Effector CD4-positive, alpha-beta T cell (primary cell): ENCODE measurements at regions not wholly inside any gene's neighbourhood (a gene's known extent, or its start where the extent isn't known, plus 50 kb on each side); places are given as distances from the start of the nearest gene placed in this dataset.

Experiments
- DNase-seq: peaks from one replicate; pipeline ENCODE4 v3.0.0-alpha.2; 2020

DNA sequence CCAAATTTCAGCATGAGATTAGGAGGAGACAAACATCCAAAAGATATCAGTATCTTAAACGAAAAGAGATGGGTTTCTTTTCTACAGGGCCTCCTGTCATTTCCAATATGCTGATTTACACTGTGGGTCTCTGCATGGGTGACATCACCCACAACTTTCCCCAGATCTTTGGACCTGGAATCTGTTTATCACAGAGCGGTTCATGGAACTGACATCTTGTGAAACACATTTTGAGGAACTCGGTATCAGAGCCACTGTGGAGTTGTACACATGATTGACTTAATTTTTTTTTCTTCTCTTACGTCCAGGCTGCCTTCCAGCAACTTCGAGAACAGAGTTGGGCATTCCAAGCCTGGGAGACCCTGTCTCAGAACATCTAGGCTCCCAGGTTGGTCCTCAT is 80.2 kb upstream of the SERP2 start:
- no peak for DNase-seq

DNA sequence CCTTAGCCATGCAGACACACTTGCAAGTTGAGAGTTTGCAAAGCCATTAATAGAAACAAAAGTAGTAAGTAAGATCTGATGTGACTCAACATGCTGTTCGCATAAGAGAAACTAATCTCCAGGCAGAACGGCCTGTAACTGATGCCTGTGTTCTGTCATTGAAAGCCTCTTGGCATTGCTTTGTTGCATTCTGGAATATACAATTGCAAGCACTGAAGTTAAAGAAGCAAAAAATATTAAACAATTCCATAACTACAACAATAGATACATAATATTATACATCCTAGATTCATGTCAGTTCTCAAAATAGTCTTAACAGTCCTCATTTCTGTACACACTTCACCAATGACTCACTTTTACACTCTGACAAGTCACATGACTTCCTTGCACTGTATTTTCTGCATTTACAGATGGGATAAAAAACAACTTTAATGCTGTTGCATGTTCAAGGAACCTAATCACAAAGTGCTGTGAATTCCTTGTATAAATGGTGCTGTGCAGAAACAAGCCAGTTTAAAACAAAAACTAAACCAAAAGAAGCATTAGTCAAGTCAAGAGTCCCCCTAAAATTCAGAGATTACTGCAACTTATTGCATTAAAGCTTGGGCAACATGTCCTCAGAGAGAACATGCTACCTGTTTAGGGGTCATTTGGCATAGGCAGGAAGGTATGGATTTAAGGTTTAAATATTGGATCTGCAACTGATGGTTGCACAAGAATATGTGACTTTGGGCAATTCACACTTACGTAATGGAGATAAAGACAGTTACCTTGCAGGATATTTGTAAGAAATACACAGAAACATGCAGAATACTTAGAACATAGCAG is 79.5 kb upstream of the SERP2 start:
- no peak for DNase-seq

DNA sequence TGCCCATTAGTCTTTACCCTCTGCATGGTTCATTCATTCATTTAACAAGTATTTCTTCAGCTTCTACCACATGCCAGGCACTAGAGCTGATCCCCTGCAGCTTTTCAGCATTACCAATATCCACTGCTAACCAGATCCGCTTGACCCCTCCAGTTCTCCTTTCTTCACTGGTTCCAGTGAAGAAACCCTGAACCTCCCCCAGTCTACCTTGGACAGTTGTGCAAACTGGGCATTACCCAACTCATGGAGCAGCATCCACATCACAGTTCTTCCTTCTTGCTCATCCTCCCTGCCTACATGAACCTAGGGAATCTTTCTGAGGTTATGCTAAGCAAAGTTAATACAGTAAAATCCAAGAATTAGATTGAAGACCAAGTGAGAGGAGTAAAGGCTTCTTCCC is 78.7 kb upstream of the SERP2 start:
- DNase-seq = no peak

DNA sequence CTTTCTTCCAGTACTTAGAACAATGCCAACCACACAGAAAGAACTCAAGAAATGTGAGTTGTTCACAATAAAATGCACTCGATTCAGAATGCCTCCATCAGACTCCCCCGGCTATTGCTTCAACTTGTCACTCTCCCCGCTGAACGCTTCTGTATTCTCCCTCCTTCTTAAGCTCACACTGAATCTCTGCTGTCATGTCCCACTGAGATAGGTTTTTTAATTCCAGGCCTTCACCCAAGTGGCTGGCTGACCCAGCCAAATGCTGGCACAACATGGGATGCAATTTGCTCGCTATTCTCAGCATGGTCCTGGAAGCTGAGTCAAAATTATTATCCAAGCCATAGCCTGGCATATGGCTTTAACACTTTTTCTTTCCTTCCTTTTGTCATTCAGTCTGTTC is 76.8 kb upstream of the SERP2 start:
- no peak for DNase-seq

DNA sequence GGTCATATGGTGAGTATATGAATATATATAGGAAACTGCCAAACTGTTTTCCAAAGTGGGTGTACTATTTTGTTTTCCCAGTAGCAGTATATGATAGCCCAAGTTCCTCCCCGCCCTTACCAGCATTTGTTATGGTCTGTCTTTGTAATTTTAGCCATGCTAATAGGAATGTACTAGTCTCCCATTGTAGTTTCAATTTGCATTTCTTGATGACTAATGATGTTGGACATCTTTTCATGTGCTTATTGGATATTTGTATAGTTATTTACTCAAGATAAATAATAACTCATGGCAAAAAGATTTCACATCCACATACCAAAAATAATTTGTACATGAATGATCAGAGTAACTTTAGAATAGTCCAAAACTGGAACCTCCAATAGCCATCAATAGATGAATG is 75.3 kb upstream of the SERP2 start:
- no peak for DNase-seq

DNA sequence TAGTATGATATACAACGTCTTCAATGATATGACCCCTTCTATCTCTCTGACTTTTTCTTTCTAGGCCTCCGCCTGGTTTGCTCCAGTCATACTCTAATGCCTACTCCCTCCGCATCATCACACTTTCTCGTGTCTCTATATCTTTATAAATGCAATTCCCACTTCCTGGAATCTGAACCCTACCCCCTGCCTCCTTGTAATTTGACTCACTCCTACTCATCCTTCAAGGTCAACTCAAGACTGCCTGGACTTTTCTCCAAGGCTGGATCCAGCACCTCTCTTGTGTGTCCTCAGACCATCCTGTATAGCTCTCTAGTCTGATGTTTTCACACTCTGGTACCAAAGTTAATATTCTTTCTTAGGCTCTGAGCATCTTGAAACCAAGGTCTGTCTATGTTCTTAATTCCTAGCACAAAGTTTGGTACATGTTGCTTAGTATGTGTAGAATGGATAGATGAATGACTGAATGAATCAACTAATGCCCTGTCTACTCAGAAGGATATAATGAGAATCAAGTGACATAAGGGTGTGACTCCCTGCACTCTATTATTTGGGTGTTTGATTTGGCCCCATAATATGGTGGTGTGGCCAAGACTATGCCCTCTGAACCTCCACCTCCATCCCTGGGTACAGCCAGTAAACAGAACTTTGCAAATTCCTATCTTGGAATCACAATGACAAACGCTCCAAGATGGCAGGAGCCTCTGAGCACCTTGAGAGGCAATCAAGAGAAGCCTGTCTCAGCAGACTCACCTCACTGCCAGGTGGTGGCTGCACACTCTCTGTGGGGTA is 74.3 kb upstream of the SERP2 start:
- DNase-seq = no peak

DNA sequence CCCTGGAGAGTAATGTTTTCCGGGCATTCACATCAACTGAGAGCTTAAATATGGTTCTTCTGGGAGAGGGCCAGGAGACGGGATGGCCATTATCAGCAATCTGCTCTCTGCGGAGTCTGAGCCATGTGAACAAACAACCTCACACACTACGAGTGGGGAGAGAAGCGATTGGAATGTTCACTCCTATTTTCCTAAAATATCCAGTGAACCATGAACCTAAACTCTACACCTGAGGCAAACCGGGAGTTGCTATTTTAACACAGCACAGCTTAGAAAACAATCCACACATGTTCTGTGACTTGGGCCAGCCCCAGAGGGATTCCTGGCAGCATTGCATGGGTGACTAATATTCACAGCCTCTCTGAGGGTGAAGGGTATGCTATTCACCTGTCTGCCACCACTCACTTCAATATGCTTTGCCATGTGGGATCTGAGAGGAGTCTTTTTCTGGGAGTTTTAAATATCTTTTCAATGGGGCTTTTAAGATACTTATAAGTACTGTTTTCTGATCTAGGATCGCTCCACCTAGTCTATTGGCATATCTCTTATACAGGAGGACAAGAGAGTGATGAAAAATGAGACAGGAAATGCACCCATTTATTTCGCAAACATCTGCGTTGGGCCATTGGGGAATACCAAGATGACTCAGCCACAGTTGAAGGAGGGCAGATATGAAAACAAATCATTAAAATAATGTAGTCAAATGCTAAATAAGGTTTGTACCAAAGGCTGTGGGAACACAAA is 72.6 kb upstream of the SERP2 start:
- no peak for DNase-seq

DNA sequence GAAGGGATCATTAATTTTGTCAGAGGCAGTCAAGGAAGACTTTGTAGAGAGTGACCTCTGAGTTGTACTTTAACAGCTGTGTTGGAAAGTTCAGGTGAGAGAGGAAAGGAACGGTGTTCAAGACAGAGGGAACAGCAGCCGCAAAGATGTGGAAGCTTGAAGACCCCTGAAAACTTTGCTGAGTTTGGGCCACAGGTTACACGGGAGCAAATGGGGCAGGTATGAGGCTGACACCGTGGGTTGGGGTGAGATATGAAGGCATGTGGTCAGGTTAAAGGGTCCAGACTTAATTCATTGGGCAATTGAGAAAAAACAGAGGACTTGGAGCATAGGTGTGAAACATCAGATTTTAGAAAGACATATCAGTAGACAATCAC is 72.0 kb upstream of the SERP2 start:
- no peak for DNase-seq

DNA sequence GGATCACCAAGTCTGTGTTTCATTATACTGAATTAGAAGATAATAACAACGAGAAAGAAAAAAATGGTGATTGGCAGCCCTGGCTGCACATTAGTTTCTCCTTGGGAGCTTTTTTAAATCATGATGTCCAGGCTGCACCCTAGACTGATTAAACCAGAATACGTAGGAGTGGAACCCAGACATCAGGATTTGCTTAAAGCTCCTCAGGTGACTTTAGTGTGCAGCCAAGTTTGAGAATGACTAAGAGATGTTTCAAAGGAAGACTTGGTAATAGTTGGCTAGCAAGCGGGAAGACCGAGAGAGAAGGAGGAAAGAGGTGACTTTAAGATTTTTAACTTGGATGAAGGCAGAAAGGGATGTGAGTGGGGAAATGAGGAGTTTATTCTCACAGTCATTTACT is 71.4 kb upstream of the SERP2 start:
- no peak for DNase-seq

DNA sequence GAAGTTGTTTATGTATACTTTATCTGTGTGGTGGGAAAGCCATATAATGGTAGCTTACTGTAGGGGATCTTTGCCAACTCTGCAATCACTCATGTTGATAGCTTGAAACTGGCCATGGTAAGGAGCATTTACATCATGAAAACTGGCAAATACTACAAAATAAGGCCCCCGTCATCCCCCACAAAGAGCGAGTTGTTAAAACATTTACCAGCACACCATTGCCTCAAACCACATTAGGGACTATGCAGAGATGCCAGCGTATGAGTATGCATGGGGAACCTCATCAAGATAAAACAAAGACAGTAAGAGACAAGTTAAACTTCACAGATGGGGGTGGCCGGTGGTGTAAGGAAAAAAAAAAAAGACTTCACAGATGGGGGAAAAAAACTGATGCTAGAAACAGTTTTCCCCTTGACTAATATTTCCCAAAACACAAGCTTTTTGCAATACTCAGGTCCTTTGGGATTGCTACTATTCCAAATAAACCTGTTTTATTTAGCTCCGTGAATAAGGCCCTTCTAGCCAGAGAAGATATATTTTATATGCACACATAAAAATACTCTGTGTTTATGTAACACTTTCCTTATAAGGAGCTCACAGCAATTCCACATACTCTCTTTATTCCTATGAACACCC is 70.6 kb upstream of the SERP2 start:
- no peak for DNase-seq

DNA sequence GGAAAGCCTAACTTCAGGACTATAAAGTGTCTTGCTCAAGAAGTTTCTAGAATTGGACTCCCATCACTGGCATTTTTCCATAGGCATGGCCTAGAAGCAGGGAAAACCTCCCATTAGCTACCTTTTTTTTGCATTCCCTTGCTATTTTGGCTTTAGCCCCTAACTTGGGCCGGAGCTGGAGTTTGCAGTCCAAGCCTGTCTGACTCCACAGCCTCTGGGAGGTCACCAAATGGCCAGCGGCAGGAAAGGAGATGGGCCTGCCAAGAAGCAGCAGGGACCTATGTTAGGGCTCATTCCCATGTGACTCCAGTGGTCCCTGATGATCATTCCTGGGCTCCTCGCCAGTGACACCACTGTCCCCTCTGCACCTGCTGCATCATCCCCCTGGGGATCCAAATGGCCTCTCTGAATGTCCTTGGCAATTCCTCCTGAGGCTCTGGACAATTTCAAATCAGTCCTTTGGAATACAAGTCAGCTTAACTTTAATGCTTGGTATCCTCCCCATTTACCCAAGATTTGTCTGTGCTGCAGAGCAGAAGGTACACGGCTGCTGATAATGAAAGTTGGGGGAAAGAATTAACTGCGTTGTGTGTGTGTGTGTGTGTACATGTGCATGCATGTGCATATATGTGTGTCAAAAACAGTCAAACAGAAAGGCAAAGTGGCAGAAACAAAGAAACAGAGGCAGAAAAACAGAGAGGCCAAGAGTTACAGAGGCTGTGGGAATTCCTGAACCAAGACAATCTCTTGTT is 69.8 kb upstream of the SERP2 start:
- DNase-seq = no peak

DNA sequence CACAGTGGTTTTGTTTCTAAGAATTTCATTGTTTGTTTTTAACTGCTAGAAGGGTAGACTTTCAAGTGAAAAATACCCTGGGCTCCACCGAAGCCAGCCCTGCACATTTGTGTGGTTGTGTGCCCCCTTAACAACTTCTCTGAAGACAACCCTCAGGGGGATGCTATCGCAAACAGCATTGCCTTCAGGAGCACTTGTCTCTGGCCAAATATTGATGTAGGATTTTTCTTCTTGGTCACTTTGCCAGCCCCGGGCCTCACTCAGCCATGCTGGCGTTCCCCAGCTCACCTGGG is 69.2 kb upstream of the SERP2 start:
- no peak for DNase-seq

DNA sequence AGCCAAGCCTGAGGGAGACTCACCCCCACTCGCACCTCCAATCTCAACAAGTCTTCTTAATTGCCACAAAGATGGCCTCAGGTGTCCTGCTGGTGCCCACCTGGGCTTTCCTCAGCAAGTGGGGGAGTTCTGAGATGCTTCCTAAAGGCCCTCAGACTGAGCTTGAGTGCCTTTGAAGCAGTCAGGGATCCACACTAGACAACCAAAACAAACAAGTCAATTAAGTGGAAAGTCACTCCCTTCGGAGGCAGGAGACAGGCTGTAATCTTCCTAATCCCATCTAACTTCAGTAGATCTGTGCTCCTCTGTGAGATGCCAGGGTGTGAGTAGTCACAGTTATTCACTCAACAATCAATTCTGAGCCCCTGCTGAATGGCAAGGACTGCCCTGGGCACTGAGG is 68.3 kb upstream of the SERP2 start:
- no peak for DNase-seq

DNA sequence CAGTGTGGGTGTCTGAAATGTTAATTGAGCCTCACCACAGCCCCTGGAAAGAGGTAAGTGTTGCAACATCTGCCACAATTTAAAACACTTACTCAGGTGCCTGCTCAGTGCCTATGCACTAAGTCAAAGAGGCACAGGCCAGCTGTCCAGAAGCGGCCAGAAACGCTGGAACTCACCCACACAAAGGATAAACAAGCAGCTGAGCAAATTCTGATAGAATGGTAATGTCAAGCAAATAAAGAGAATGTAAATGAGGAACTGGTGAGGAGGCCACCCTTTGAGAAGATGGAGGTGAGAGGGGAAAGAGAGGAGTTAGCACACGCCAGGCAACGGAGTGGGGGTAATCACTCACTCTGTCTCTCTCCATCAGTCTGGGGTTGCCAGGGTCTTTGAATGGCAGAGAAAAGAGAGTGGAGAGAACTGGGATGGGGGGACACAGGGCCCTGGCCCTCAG is 67.7 kb upstream of the SERP2 start:
- no peak for DNase-seq

DNA sequence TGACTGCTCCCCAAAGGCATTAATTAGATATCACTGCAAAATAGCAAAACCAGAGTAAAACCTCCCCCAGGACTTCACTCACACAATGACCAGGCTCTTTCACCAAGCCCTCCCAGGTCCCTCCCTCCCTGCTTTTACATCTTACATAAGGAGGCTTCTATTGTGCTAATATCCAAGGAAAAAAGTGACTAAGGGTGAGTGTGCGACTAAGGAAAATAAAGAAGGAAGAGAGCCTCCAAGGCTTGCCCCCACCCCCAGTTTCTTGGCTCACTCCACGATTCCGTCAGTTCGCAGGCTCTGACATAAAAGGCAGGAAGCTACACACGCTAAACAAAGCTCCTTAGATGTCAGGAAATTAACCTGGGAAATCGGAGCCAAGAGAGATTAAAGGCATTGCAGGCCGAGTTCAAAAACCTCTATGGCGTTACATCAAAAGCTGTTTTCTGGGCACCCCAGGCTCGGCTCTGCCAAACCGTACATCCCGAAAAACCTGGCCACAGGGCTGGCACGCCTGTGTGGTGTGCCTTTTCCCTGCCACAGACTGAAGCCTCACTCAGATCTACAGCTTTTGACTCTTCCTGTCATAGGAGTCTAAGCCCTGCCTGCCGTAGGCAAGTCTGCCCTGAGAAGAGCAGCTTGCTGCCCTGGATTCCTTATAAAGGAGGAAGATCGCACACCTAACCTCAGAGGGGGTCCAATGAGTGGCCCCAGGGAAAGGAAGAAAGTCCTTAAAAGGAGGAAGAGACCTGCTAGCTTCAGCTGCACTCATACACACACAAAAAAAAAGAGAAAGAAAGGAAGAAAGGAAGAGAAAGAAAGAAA is 67.0 kb upstream of the SERP2 start:
- no peak for DNase-seq

DNA sequence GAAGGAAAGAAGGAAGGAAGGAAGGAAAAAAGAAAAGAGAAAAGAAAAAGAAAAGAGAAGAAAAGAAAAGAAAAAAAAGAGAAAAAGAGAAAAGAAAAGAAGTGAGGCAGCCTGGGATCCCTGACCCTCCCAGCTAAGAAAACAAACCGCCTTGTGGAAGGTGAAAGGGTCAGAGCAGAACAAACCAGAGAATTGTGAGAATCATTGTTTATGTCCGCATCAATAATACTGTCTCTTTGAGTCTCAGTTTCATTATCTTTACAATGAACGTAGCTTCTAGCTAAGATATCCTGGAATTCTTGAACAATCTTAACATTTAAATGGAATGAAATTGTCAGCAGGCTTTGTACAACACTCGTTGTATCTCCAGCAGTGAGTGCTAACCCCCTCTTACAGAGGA is 66.4 kb upstream of the SERP2 start:
- no peak for DNase-seq

DNA sequence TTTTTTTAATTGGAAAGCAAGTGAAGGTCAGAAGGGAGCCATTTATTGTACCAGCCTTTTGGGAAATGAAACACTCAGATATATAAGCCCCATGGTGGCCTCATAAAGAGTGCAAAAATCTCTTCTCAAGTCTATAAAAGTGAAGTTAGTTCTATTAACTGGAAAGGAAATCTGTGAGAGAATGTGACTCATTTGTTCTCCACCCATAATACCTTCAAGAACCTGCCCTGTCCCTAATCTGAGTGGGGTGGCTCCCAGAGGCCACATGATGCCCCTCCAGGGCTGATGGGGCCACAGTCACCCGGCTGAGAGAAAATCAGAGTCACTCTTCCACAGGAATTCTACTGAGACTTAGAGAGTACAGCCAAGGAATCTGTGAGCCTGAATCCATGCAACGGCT is 65.8 kb upstream of the SERP2 start:
- DNase-seq = no peak

DNA sequence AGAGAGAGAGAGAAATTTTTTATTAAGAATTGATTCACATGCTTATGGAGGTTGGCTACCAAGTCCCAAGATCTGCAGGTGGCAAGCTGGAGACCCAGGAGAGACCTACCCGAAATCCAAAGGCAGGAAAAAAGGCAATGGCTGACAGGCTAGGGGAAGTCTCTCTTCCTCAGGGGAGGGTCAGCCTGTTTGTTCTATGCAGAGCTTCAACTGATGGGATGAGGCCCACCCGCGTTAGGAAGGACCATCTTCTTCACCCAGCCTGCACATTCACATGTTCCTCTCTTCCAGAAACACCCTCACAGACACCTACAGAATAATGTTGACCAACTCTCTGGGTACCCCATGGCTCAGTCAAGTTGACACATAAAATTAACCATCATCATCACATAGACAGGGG is 65.3 kb upstream of the SERP2 start:
- DNase-seq = no peak

DNA sequence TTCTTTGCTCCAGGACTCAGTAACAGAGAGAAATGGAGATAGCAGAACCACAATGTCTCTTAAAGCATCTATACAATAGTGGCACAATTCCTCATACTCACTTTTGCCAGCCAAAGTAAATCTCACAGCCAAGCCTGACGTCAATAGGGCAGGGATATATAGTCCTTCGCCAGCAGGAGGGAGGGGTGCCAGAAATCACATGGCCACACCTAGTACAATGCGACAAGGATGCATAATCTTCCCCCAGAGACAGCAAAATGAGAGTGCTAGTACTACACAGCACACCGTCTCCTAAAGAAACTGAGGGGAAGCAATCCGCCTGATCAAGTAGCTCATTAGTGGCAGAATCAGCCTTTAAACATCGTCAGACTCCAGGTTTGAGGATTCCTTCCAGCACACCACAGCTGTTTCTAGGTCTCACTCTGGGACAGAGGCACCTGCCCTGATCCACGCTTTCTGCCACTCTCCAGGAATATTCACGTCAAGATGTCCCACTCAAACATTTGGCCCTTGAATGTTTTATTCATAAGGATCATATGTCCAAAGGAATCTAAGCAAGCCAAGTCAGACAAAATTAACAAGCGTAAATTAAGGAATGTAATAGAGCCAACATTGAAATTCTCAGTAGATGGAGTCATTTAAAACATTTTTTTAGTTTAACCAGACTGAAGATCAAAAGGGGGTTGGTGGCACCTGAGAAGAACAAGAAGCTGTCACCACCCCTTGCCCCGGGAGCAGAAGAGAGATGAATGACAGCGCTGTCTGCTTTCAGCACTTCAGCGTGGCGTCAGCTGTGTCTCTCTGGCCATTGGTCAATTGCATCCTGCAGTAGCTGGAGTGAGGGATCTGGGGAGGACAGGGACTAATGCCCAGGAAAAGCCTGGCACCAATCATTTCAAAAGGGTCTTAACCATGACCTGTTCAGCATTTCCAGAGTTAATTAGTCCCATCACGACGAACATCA is 63.5 kb upstream of the SERP2 start:
- no peak for DNase-seq

DNA sequence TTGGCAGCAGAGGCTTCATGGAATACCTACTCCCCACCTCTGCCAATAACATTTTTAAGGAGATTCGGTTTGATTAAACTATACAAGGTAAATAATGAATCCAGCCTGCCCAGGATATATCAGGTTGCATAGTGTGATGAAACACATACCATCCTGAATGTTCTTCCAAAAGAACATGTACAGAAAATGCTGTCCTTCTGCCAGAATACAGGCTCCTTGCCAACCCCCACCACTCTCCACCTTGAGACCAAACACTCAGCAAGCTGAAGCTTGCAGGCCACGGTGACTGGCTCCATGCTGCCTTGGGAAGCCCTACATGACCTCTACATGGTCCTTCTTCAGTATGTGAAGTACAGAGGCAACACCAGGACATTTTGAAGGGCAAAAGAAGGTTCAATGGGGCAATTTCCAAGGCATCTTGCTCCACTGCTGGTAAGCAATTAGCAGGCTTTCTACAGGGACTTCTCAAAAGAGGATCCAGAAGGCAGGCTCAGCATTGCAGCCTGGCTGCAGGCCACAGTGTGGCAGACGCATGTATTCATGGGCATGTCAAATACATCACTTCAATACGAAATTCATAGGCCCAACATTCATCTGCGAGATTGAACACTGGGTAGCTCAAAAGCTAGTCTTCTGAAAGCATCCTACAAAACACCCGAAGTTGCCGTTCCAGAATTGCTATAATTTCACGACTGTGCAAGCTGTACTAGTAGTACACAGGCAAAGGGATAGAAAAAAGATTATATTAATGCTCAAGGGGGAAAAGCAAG is 62.4 kb upstream of the SERP2 start:
- DNase-seq = no peak
